ENCODE measurements at regions not wholly inside any gene's neighbourhood (a gene's known extent, or its start where the extent isn't known, plus 50 kb on each side); places are given as distances from the start of the nearest gene placed in this dataset.
"Not testable (repeated sequence)": the region's sequence is repeated elsewhere in the genome, so short reads cannot be mapped to it uniquely, and the experiment has no call there.

DNA sequence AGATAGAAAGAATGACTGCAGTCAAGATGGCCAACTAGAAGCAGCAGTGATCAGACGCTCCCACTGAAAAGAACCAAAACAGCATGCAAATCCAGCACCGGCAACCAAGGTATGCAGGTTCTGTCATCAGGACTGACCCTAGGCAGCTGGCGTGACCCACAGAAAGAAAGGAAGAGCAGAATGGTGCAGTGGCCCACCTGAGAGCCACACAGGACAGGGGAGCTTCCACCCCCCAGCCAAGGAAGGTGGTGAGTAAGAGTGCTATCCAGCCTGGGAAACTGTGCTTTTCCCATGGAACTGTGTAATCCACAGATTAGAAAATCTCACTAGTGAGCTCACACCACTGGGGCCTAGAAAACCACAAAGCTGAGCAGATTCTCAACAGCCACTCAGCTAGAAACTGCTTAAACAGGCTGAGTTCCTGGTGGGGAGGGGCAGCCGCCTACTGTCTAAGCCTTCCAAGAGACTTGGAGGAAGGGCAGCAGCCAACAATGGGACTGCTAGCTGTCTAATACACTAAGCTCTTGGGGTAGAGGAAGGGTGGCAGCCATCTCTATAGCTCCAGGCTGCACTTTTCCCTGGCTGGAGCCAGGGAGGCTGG lies 127.9 kb downstream of the EVA1A start:
- TF ChIP-seq ZNF274 (IDR thresholded peaks at IDR 0.05; ENCODE audit: low read depth, low read length) = no peak
- peak overlapping the region; percentile 12; the same call in 1 of the 2 replicates for H3K4me3 ChIP-seq (ENCODE audit: low read length)

DNA sequence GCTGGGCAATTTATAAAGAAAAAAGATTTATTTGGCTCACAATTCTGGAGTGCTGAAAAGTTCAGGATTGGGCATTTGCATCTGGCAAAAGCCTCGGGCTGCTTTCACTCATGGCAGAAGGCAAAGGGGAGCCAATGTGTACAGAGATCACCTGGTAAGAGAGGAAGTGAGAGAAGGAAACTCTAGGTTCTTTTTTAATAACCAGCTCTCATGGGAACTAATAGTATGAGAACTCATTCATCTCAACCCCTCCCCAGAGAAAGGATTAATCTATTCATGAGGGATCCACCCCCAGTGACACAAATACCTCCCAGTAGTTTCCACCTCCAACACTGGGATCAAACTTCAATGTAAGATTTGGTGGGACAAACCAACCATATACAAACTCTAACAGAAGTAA lies 129.0 kb downstream of the EVA1A start:
- no peak for TF ChIP-seq ZNF274 (IDR thresholded peaks at IDR 0.05; ENCODE audit: low read depth, low read length)
- H3K4me3 ChIP-seq (ENCODE audit: low read length) = peak overlapping the region; percentile 16; the same call in 1 of the 2 replicates

DNA sequence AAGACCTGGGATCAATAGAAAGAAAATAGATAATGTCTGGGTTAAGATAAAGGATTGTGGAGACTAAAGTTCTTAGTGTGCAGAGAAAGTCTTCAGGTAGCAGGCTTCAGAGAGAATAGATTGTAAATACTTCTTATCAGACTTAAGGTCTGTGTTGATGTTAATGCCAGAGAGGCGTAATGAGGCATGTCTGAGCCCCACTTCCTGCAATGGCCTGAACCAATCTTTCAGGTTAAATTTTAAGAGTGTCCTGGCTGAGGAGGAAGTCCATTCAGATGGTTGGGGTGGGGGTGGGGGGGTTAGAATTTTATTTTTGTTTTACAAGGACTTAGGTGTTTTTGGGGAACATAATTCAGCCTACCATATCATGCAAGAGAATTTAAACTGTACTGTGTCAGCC lies 129.5 kb downstream of the EVA1A start:
- TF ChIP-seq ZNF274 (IDR thresholded peaks at IDR 0.05; ENCODE audit: low read depth, low read length) = no peak
- H3K4me3 ChIP-seq (ENCODE audit: low read length) = peak overlapping the region; percentile 16; the same call in 1 of the 2 replicates

DNA sequence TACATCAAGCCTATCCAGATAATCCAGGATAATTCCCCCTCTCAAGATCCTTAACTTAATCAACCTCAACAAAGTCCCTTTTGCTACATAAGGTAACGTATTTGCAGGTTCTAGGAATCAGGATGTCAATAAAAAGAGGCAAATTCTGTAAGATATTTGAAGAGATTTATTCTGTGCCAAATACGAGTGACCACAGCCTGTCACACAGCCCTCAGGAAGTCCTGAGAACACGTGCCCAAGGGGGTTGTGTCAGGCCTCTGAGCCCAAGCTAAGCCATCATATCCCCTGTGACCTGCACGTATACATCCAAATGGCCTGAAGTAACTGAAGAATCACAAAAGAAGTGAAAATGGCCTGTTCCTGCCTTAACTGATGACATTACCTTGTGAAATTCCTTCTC lies 130.3 kb downstream of the EVA1A start:
- not testable (repeated sequence) for H3K4me3 ChIP-seq (ENCODE audit: low read length)

DNA sequence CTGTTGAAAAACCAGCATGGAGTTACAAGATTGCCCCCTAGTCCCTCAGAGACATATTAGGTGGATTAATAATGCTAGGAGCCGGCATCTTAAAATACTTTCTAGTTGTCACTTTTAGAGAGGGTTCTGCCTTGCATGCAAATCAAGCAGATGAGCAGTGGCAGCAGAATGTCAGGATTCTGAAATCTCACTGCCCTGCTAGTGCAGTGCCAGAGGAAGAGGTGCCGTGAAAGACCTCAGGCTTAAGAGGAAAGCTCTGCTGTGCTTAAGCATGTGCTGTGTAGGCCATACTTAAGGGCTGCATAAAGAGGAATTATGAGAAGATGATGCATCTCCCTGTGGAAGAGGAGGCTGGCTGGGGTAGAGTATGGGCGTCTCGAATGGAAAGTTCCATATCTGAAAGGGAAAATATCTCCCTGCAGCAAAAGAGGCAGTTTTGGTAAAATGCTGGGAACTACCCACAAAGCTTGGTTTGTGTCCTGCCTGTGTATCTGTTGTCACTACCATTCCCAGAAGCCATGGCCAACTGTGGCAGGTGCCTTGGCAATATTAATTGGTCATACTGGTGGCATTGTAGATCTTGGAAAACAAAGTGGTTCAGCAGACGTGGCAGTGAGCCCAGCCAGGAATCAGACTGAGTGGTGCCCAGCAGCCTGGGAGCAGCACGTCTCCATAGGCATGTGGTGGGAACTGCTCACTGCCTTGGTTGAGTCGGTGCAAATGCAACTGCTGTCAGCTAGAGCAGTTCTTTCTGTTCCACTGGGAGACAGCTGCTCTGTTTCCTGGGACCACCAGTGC lies 131.9 kb downstream of the EVA1A start:
- TF ChIP-seq ZNF274 (IDR thresholded peaks at IDR 0.05; ENCODE audit: low read depth, low read length) = no peak
- H3K4me3 ChIP-seq (ENCODE audit: low read length) = no peak overlapping the region

DNA sequence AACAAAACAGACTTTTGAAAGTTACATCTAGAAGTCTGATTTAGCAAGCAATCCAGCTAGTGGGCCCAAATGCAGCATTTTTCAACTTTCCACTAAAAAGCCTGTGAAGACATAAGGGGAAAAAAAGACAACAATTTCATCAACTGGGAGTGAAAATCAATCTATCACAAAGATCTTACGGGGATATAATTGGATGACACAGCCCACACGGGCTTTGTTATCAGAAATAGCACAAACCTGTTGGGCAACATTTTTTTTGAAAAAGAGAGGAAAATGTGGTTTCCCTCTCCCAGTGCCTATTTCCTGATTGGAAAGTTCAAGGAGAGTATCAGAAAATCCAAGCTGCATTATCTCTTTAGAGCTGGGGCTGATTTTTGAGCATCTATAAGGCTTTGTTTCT lies 132.7 kb downstream of the EVA1A start:
- H3K4me3 ChIP-seq (ENCODE audit: low read length) = no peak overlapping the region
- no peak for TF ChIP-seq ZNF274 (IDR thresholded peaks at IDR 0.05; ENCODE audit: low read depth, low read length)

DNA sequence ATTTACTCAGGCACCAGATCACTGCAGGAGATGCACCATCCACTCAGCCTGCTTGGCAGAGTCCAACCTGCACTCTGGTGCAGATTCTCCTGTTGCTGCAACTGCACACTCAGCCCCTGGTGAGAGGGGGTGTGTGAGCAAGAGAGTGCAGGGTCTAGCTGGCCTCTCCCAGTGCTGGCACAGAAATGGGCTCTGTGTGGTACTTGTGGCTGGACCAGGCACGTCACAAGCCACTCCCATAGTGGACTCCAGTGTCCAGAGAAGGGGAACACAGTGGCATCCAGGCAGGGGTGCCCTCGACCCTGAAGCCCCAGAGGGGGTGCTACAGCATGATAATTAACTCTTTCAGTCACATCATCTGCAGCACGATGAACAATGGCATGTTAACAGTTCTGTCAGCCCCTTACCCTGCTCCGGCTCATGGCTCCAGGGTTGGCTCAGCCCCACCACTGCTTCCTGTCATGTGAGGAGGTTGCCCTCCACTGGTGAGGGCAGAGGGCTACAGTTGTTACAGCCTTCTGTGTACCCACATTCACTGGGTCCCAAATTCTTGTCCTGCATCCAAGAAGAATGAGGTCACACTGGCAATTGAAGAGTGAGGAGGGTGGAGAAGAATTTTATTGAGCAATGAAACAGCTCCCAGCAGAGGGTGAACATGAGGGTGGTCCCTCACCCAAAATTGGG lies 135.7 kb downstream of the EVA1A start:
- H3K4me3 ChIP-seq (ENCODE audit: low read length) = no peak overlapping the region
- TF ChIP-seq ZNF274 (IDR thresholded peaks at IDR 0.05; ENCODE audit: low read depth, low read length) = no peak

DNA sequence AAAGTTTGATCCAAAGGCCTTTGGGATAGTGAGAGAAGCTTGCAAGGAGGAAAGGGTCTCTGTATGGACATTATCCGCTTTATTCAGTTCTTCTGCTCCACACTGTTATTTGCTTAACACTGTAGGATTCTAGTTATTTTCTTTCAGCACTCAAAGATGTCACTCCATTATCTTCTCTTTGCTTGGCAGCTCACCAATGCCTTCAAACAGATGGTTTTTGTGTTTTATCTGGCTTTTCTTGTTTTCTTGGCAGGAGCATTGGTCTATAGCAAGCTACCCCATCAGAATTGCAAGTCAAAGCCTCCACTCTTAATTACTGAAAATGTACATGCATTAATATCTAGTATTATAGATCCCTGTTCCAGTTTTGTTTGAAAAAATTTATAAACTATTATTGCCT lies 138.8 kb downstream of the EVA1A start:
- no peak for TF ChIP-seq ZNF274 (IDR thresholded peaks at IDR 0.05; ENCODE audit: low read depth, low read length)
- no peak overlapping the region for H3K4me3 ChIP-seq (ENCODE audit: low read length)

DNA sequence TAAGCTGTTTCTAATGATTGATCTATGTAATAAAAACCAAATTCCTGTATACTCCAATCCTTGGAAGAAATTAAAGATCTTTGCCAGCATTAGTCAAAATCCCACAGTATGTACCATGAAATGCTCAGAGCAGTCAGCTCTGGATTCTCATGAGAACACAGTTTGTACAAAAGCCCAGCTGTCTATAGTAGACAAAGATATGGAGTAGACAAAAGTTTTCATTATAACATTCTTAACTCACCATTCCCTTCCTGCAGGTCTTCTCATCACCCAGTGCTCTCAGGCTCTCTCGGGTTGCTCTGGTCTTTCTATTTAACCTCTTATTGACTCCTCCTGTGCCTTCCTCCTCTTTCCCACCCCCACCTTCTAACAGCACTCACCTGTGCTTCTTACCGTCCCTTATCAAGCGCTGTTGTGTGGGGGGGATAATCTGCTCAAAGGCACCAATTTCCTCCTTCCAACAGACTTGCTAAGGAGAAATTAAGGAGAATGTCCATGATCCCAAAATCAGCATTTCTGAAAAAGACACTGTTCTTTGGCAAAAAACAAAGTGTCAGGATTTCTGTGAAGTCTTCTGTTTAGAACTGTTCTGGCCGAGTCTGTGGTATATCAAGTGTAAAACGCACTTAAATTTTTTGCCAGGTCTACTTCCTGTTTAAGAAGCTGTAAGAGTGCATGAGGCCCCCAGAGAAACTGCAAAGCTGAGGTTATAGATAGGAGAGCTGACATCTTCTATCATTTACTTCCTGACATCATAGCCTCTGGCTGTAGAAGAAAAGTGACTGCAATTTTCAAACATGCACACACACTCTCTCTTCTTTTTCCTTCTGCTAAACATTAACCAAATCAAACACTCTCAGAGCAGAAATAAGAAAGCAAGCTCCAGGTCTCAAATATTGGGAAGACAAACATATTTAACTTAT lies 144.1 kb downstream of the EVA1A start:
- H3K4me3 ChIP-seq (ENCODE audit: low read length) = peak overlapping the region; percentile 97
- no peak for TF ChIP-seq ZNF274 (IDR thresholded peaks at IDR 0.05; ENCODE audit: low read depth, low read length)

DNA sequence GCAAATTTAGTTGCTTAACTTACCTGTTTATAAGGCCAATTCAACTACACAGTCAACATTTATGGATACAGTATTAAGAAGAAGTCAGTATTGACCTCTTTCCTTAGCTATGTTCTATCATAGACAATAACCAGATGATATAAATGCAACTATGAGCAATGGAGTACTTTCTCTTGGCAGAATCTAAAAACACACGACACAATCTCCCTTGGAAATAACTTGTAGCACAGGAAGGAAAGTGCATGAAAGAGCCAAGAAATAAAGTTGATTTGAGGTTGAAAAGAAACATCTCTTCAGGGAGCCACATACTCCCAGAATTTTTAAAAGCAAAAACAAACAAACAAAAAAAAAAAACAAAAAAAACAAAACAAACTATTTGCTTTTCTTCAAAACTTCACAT lies 145.0 kb downstream of the EVA1A start:
- TF ChIP-seq ZNF274 (IDR thresholded peaks at IDR 0.05; ENCODE audit: low read depth, low read length) = no peak
- peak overlapping the region; percentile 97; the same call in 1 of the 2 replicates for H3K4me3 ChIP-seq (ENCODE audit: low read length)

DNA sequence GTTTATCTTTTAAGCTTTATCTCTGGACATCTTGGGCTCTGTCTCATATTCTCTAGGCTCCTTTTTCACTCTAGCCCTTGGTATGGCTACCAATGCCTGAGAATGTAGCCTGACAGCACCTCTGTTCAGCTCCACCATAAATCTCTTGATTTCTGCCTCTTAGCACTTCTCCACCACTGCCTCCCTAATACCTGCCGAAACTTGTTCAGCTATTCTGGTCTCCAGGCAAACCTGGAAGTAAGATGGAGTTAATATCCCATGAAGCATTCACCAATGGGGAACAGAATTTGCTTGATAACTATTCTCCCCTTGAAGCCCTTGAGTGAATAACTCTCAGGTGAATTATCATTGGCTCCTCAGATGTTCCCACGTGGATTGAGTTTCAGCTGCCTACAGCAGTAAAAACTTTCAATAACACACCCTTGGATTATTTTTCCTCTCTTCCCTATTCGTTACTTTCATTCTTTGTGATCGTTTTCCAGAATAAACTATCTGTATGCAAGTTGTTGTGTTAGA lies 145.6 kb downstream of the EVA1A start:
- peak overlapping the region; percentile 32; the same call in 1 of the 2 replicates for H3K4me3 ChIP-seq (ENCODE audit: low read length)
- no peak for TF ChIP-seq ZNF274 (IDR thresholded peaks at IDR 0.05; ENCODE audit: low read depth, low read length)

DNA sequence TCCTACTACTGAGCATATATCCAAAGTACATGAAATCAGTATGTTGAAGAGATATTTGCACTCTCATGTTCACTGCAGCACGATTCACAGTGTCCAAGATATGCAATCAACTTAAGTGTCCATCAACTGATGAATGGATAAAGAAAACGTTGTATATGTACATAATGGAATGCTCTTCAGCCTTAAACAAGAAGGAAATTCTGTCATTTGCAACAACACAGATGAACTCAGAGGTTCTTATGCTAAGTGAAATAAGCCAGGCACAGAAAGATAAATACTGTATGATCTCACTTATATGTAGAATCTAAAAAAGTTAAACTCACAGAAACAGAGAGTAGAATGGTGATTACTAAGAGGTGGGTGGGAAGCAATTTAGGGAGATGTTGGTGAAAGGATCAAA lies 149.2 kb downstream of the EVA1A start:
- no peak for TF ChIP-seq ZNF274 (IDR thresholded peaks at IDR 0.05; ENCODE audit: low read depth, low read length)
- H3K4me3 ChIP-seq (ENCODE audit: low read length) = no peak overlapping the region

DNA sequence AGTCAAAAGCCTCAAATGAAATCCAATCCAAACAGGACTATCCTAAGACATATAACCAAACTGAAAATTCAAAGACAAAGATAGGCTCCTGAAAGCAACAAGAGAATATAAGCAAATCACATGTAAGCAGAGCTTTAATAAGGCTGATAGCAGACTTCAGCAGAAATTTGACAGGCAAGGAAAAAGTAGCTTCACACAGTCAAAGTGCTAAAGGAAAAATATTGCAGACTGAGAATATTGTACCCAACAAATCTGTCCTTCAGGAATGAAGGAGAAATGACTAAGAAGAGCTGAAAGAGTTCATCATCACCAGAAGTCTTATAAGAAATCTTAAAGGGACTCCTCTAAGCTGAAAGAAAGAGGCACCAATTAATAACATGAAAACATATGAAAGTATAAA lies 150.0 kb downstream of the EVA1A start:
- H3K4me3 ChIP-seq (ENCODE audit: low read length) = no peak overlapping the region

DNA sequence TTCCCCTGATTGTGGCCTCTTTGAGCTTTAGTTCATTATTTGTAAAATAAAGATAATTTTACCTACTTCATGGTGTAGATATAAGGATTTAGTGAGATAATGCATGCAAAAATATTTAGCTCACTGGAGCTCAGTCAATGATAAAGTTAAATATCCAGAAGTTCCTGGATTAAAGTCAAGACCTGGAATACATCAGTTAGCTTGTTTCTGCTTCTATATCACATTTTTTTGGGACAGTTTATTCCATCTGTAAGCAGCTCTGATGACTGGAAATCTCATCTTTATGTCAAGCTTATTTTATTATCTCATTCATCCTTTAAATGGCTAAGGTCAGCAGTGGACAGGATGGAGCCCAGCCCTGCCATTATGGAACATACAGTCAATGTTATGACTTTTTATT lies 152.0 kb downstream of the EVA1A start:
- no peak overlapping the region for H3K4me3 ChIP-seq (ENCODE audit: low read length)
- TF ChIP-seq ZNF274 (IDR thresholded peaks at IDR 0.05; ENCODE audit: low read depth, low read length) = no peak

More for the DNA sequence above, 150.0 kb downstream of the EVA1A start:
- TF ChIP-seq ZNF274 (IDR thresholded peaks at IDR 0.05; ENCODE audit: low read depth, low read length) = no peak
